ENCODE measurements at regions not wholly inside any gene's neighbourhood (a gene's known extent, or its start where the extent isn't known, plus 50 kb on each side); places are given as distances from the start of the nearest gene placed in this dataset.
A peak's percentile ranks its signal among the peaks of the same experiment; 100 is the strongest.

GRCh38 chr21:38996355-38996754, 186.9 kb downstream of the PSMG1 start:
- DNase-seq = no peak

- no peak for DNase-seq
Observed at GRCh38 chr21:38995731-38996130, 187.5 kb downstream of the PSMG1 start.

GRCh38 chr21:38995071-38995669, 188.1 kb downstream of the PSMG1 start:
- no peak for DNase-seq

GRCh38 chr21:38994042-38994441, 188.3 kb downstream of the ETS2 start:
- DNase-seq = no peak

GRCh38 chr21:38993561-38993960, 187.8 kb downstream of the ETS2 start:
- DNase-seq = peak; percentile 69

- no peak for DNase-seq
Observed at GRCh38 chr21:38992737-38993136, 187.0 kb downstream of the ETS2 start.

- no peak for DNase-seq
Observed at GRCh38 chr21:38990424-38990794, 184.7 kb downstream of the ETS2 start.

GRCh38 chr21:38989745-38990423, 184.2 kb downstream of the ETS2 start:
- DNase-seq = no peak

GRCh38 chr21:38989379-38989744, 183.6 kb downstream of the ETS2 start:
- DNase-seq = no peak

- DNase-seq = no peak
Observed at GRCh38 chr21:38988509-38989378, 183.0 kb downstream of the ETS2 start.

GRCh38 chr21:38987633-38988508, 182.1 kb downstream of the ETS2 start:
- DNase-seq = no peak

- DNase-seq = no peak
Observed at GRCh38 chr21:38986806-38987632, 181.3 kb downstream of the ETS2 start.

GRCh38 chr21:38986406-38986805, 180.7 kb downstream of the ETS2 start:
- no peak for DNase-seq

GRCh38 chr21:38985568-38986378, 180.0 kb downstream of the ETS2 start:
- DNase-seq = no peak

- peak; percentile 22 for DNase-seq
Observed at GRCh38 chr21:38984982-38985567, 179.3 kb downstream of the ETS2 start.

- no peak for DNase-seq
Observed at GRCh38 chr21:38984568-38984967, 178.8 kb downstream of the ETS2 start.

GRCh38 chr21:38983560-38983959, 177.8 kb downstream of the ETS2 start:
- DNase-seq = no peak

GRCh38 chr21:38982804-38983203, 177.1 kb downstream of the ETS2 start:
- DNase-seq = no peak

GRCh38 chr21:38982096-38982495, 176.4 kb downstream of the ETS2 start:
- peak; percentile 61 for DNase-seq

- peak; percentile 39 for DNase-seq
Observed at GRCh38 chr21:38980416-38981313, 174.9 kb downstream of the ETS2 start.
